ENCODE measurements at regions not wholly inside any gene's neighbourhood (a gene's known extent, or its start where the extent isn't known, plus 50 kb on each side); places are given as distances from the start of the nearest gene placed in this dataset.

DNA sequence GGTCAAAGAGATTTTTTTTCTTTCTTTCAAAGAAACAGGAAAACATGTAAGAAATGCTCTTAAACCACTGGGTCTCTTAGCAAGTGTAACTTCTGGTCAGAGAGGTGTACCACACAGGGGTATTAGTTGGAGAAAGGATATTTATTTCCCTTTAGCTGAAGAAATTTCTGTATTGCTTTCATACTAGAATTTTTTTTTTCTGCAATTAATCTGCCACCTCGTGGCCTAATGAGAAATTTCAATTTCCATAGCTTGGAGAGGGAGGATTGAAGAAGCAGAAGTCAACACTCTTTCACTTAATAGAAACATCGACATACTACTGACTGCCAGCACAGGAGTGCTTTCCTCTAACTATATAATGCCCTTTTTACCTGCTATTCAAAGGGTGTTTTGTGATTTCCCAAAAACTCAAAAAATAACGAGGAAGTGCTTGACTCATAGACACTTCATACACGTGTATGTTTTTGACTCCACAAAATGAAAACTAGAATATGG lies 177.6 kb upstream of the NAMPT start:
- no TSS peak for BruUV-seq (replicated peaks)

DNA sequence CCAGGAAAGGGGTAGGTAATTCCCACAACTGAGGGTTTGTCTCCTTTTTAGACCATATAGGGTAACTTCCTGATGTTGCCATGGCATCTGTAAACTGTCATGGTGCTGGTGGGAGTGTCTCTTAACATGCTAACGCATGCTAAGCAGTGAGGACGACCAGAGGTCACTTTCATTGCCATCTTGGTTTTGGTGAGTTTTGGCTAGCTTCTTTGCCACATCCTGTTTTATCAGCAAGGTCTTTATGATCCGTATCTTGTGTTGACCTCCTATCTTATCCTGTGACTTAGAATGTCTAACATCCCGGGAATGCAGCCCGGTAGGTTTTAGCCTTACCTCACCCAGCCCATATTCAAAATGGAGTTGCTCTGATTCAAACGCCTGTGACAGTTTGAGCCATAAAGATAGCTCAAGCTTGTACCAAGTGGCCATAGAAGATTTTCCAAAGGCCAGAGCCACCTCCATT lies 176.0 kb upstream of the NAMPT start:
- H3K27me3 ChIP-seq (replicated peaks; ENCODE audit: insufficient read depth, low read depth, low read length, poor library complexity) = no peaks in the 10 kb centered on the region
- H3K4me3 ChIP-seq (ENCODE audit: low read depth, low read length, poor library complexity, severe bottlenecking) = no peak overlapping the region
- no TSS peak for BruUV-seq (replicated peaks)
- TF ChIP-seq EZH2 (IDR thresholded peaks at IDR 0.05; ENCODE audit: borderline replicate concordance, low read depth, low read length, poor library complexity, severe bottlenecking) = no peak
- TF ChIP-seq, protein P1, sequence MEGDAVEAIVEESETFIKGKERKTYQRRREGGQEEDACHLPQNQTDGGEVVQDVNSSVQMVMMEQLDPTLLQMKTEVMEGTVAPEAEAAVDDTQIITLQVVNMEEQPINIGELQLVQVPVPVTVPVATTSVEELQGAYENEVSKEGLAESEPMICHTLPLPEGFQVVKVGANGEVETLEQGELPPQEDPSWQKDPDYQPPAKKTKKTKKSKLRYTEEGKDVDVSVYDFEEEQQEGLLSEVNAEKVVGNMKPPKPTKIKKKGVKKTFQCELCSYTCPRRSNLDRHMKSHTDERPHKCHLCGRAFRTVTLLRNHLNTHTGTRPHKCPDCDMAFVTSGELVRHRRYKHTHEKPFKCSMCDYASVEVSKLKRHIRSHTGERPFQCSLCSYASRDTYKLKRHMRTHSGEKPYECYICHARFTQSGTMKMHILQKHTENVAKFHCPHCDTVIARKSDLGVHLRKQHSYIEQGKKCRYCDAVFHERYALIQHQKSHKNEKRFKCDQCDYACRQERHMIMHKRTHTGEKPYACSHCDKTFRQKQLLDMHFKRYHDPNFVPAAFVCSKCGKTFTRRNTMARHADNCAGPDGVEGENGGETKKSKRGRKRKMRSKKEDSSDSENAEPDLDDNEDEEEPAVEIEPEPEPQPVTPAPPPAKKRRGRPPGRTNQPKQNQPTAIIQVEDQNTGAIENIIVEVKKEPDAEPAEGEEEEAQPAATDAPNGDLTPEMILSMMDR (conservative IDR thresholded peaks at IDR 0.05; ENCODE audit: low read depth, low read length) = no peak
- CTCF ChIA-PET = interaction anchor here (3.5 kb wide), 1 partner anchor 284 kb away, joined by 72 read pairs; no protein-coding TSS in a partner anchor
- no peaks in the 10 kb centered on the region for H3K4me1 ChIP-seq (ENCODE audit: insufficient read depth, low read length, poor library complexity, severe bottlenecking)
- intact Hi-C loops (cut with micrococcal nuclease; ENCODE audit: unreplicated experiment) = loop anchor here (5.0 kb wide), 1 partner anchor 179 kb away; the partner anchor contains the start of gene NAMPT
- POLR2A ChIA-PET (ENCODE audit: low non-redundant PET) = interaction anchor here (0.5 to 0.7 kb wide), 2 partner anchors 36 to 495 kb away, joined by 3 to 4 read pairs; no protein-coding TSS in a partner anchor
- H3K9me3 ChIP-seq (ENCODE audit: low read depth, low read length, poor library complexity, severe bottlenecking) = no peaks in the 10 kb centered on the region
- no peaks in the 10 kb centered on the region for H3K36me3 ChIP-seq (ENCODE audit: insufficient read depth, low read length, poor library complexity, severe bottlenecking)
- no peak overlapping the region for H3K27ac ChIP-seq (ENCODE audit: low read depth, low read length, poor library complexity, severe bottlenecking)
- DNase-seq (ENCODE audit: low spot score) = no peak

More for the DNA sequence above, 177.6 kb upstream of the NAMPT start:
- no peak overlapping the region for H3K27ac ChIP-seq (ENCODE audit: low read depth, low read length, poor library complexity, severe bottlenecking)
- ChIA-PET POLR2A (ENCODE audit: low non-redundant PET) (no interaction called here), CTCF (interaction anchor here (0.5 to 3.5 kb wide), 12 partner anchors 24 to 297 kb away, joined by 3 to 72 read pairs (median 4); partner anchors contain the start of gene NAMPT)
- no peaks in the 10 kb centered on the region for H3K27me3 ChIP-seq (replicated peaks; ENCODE audit: insufficient read depth, low read depth, low read length, poor library complexity)
- no peak overlapping the region for H3K4me3 ChIP-seq (ENCODE audit: low read depth, low read length, poor library complexity, severe bottlenecking)
- no peaks in the 10 kb centered on the region for H3K9me3 ChIP-seq (ENCODE audit: low read depth, low read length, poor library complexity, severe bottlenecking)
- peaks cover 4% of the 10 kb centered on the region for H3K4me1 ChIP-seq (ENCODE audit: insufficient read depth, low read length, poor library complexity, severe bottlenecking)
- intact Hi-C loops (cut with micrococcal nuclease; ENCODE audit: unreplicated experiment) = loop anchor here (1.0 to 5.0 kb wide), 2 partner anchors 180 to 286 kb away; partner anchors contain the start of gene NAMPT
- TF ChIP-seq EZH2 (IDR thresholded peaks at IDR 0.05; ENCODE audit: borderline replicate concordance, low read depth, low read length, poor library complexity, severe bottlenecking) = no peak
- TF ChIP-seq, protein P1 (conservative IDR thresholded peaks at IDR 0.05; ENCODE audit: low read depth, low read length) = peak; percentile 60
- DNase-seq (ENCODE audit: low spot score) = peak; percentile 54
- no peaks in the 10 kb centered on the region for H3K36me3 ChIP-seq (ENCODE audit: insufficient read depth, low read length, poor library complexity, severe bottlenecking)

DNA sequence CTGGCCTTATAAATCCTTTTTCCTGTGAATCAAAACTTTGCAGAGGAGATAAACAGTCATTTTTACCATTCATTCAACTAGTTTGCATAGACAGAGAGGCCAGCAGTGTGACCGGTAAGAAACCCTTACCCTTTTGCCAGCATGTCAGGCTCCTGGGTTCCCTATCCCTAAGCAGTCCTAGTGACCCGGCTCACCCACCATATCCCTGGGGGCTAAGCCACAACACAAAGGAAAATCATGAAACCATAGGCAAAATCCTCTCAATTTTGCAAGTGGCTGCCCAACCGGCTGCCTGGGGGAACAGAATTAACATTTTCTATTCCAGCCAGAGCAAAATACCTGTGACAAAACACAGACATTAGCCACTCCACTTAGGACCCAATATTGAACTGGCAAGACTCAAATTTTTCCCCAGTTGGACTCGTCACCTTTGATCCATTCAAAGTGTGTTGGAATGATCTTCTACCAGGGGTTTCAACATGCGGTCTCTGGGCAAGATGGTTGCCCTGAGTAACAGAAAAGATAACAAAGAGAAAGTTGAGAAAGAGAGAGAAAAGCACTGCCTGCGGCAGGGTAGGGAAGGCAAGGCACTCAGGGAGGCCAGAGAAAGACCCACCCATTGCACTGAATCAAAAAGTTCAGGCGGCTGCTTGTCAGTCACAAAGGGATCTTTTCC lies 174.8 kb upstream of the NAMPT start:
- no peak for TF ChIP-seq EZH2 (IDR thresholded peaks at IDR 0.05; ENCODE audit: borderline replicate concordance, low read depth, low read length, poor library complexity, severe bottlenecking)
- no peaks in the 10 kb centered on the region for H3K9me3 ChIP-seq (ENCODE audit: low read depth, low read length, poor library complexity, severe bottlenecking)
- H3K27ac ChIP-seq (ENCODE audit: low read depth, low read length, poor library complexity, severe bottlenecking) = no peak overlapping the region
- no peak overlapping the region for H3K4me3 ChIP-seq (ENCODE audit: low read depth, low read length, poor library complexity, severe bottlenecking)
- CTCF ChIA-PET = no interaction called here
- BruUV-seq (replicated peaks) = no TSS peak
- DNase-seq (ENCODE audit: low spot score) = no peak
- intact Hi-C loops (cut with micrococcal nuclease; ENCODE audit: unreplicated experiment) = loop anchor here (5.0 kb wide), 1 partner anchor 177 kb away; the partner anchor contains the start of gene NAMPT
- POLR2A ChIA-PET (ENCODE audit: low non-redundant PET) = no interaction called here
- H3K36me3 ChIP-seq (ENCODE audit: insufficient read depth, low read length, poor library complexity, severe bottlenecking) = no peaks in the 10 kb centered on the region
- H3K4me1 ChIP-seq (ENCODE audit: insufficient read depth, low read length, poor library complexity, severe bottlenecking) = no peaks in the 10 kb centered on the region
- no peaks in the 10 kb centered on the region for H3K27me3 ChIP-seq (replicated peaks; ENCODE audit: insufficient read depth, low read depth, low read length, poor library complexity)

All from A673 (cell line).